CD4-positive, alpha-beta T cell (primary cell): ENCODE measurements at regions not wholly inside any gene's neighbourhood (a gene's known extent, or its start where the extent isn't known, plus 50 kb on each side); places are given as distances from the start of the nearest gene placed in this dataset.
"Not testable (repeated sequence)": the region's sequence is repeated elsewhere in the genome, so short reads cannot be mapped to it uniquely, and the experiment has no call there.

Source experiments
- ATAC-seq: fragments of 200-7000 bp; cut with Tn5 transposase; one replicate; pipeline ENCODE4 v1.10.0; 2022; ENCODE audit warnings: mild to moderate bottlenecking; ENCODE audit not compliant: poor library complexity
- CTCF ChIA-PET: fragments of 350-600 bp; sonication (Branson Sonifier 250); formaldehyde crosslinking; loops from one replicate; lab custom pipeline; 2021; ENCODE audit warnings: antibody characterized with exemption, inconsistent platforms; lab: Charles Lee
- POLR2A ChIA-PET: fragments of 350-600 bp; sonication (Branson Sonifier 250); formaldehyde crosslinking; loops from one replicate; lab custom pipeline; 2021; ENCODE audit warnings: antibody characterized with exemption, inconsistent platforms; lab: Charles Lee
- DNase-seq, 14 experiments: peaks; one replicate each; pipeline ENCODE4 v3.0.0-alpha.2; 2013 to 2020; ENCODE audit warnings: mixed read lengths in 2 of 14
- H3K27ac ChIP-seq, 2 donors: one replicate each; pipeline versions ENCODE4 v1.5.1 to v1.7.0; 2013; ENCODE audit warnings: low read length in 2 of 2, low read depth in 1 of 2, mild to moderate bottlenecking in 1 of 2
- H3K27me3 ChIP-seq, 2 experiments: 1 replicate in 1 of 2; 2 replicates in 1 of 2; pipeline versions ENCODE4 v1.6.1 to v1.7.0; 2013; ENCODE audit warnings: low read length in 2 of 2, control low read depth in 1 of 2, mild to moderate bottlenecking in 1 of 2, moderate library complexity in 1 of 2; ENCODE audit not compliant: insufficient read depth in 2 of 2, control insufficient read depth in 1 of 2
- H3K36me3 ChIP-seq: one replicate; pipeline ENCODE4 v1.6.1; 2013; ENCODE audit warnings: low read length, control low read depth; ENCODE audit not compliant: insufficient read depth
- H3K4me1 ChIP-seq: one replicate; pipeline ENCODE4 v1.6.1; 2013; ENCODE audit warnings: low read length, control low read depth; ENCODE audit not compliant: insufficient read depth
- H3K4me3 ChIP-seq: one replicate; pipeline ENCODE4 v1.5.1; 2013; ENCODE audit warnings: mild to moderate bottlenecking, low read length, moderate library complexity
- H3K9me3 ChIP-seq, 2 experiments: 1 replicate in 1 of 2; 2 replicates in 1 of 2; pipeline versions ENCODE4 v1.6.1 to v1.7.0; 2013; ENCODE audit warnings: low read length in 2 of 2, mild to moderate bottlenecking in 2 of 2, control low read depth in 1 of 2, moderate library complexity in 1 of 2; ENCODE audit not compliant: control insufficient read depth in 1 of 2, insufficient read depth in 1 of 2
- H3K27ac Mint-ChIP-seq: one replicate; pipeline ENCODE4 v1.8.0; 2020; ENCODE audit warnings: mixed read lengths
- H3K27me3 Mint-ChIP-seq: one replicate; pipeline ENCODE4 v1.8.0; 2021; ENCODE audit warnings: mixed read lengths
- H3K36me3 Mint-ChIP-seq: one replicate; pipeline ENCODE4 v1.8.0; 2021; ENCODE audit warnings: low read depth, mixed read lengths
- H3K4me1 Mint-ChIP-seq: one replicate; pipeline ENCODE4 v1.8.0; 2021; ENCODE audit warnings: low read depth, mixed read lengths
- H3K4me3 Mint-ChIP-seq: one replicate; pipeline ENCODE4 v1.8.0; 2020; ENCODE audit warnings: mild to moderate bottlenecking, mixed read lengths
- H3K9me3 Mint-ChIP-seq: one replicate; pipeline ENCODE4 v1.8.0; 2020; ENCODE audit warnings: mixed read lengths
- CTCF ChIP-seq: fragments of 200-600 bp; IDR thresholded peaks from one replicate; pipeline ENCODE4 v1.8.0; 2022; ENCODE audit warnings: antibody characterized with exemption, mild to moderate bottlenecking
- intact Hi-C, 2 experiments: fragments of 100-400 bp; cut with DNase I in 1 of 2; cut with micrococcal nuclease in 1 of 2; formaldehyde crosslinking; loops; one replicate each; pipeline versions ENCODE4 v1.15.1 to v1.9.0; 2023 to 2025; cut with DNase I, micrococcal nuclease

GRCh38 chr6:97508646-97509045, 225.6 kb upstream of the MMS22L start:
- POLR2A ChIA-PET, result interaction anchor here (0.6 kb wide), 1 partner anchor 9 kb away, joined by 3 read pairs; no protein-coding TSS in a partner anchor
- Mint-ChIP-seq H3K9me3 (no peaks in the 10 kb centered on the region), H3K27me3 (peaks cover 16% of the 10 kb centered on the region), H3K4me3 (no peak overlapping the region), H3K27ac (no peak overlapping the region), H3K36me3 (no peaks in the 10 kb centered on the region), H3K4me1 (no peaks in the 10 kb centered on the region)
- no peak for TF ChIP-seq CTCF
- Histone ChIP-seq H3K4me3 (no peak overlapping the region), H3K27me3 (peaks cover 0 to 5% of the 10 kb centered on the region in 2 experiments), H3K4me1 (no peaks in the 10 kb centered on the region), H3K36me3 (no peaks in the 10 kb centered on the region), H3K27ac (no peak overlapping the region), H3K9me3 (no peaks in the 10 kb centered on the region)
- no peak for ATAC-seq
- CTCF ChIA-PET, result no interaction called here
- no peak for DNase-seq
- intact Hi-C loops, result no loop called here

DNA sequence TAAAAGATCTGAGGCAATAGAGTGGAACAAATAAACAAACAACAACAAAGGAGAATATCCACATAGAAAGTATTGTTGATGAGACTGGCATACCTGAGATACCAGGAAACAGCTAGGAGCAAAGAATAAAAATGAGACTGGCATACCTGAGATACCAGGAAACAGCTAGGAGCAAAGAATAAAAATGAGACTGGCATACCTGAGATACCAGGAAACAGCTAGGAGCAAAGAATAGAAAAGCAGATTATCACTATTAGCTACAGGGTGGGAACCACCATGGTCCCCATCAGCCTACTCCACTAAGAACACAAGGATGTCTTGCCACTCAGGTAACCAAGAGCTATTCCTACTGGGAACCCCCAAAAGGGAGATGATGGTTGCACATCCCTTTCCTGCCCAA, 230.2 kb upstream of the MMS22L start:
- H3K4me1 Mint-ChIP-seq, H3K27ac Mint-ChIP-seq, POLR2A ChIA-PET, intact Hi-C loops, H3K27ac ChIP-seq, H3K9me3 Mint-ChIP-seq, H3K27me3 ChIP-seq, H3K4me1 ChIP-seq, DNase-seq, CTCF ChIA-PET, H3K36me3 ChIP-seq, ATAC-seq, H3K4me3 Mint-ChIP-seq, H3K36me3 Mint-ChIP-seq, H3K9me3 ChIP-seq, H3K4me3 ChIP-seq: not testable (repeated sequence)
- peaks cover 26% of the 10 kb centered on the region for H3K27me3 Mint-ChIP-seq

GRCh38 chr6:97524811-97525210, 241.8 kb upstream of the MMS22L start:
- ChIA-PET CTCF (no interaction called here), POLR2A (no interaction called here)
- intact Hi-C loops, result no loop called here
- TF ChIP-seq CTCF, result no peak
- no peaks in the 10 kb centered on the region for H3K4me1 Mint-ChIP-seq
- H3K9me3 ChIP-seq, result no peaks in the 10 kb centered on the region
- H3K36me3 ChIP-seq, result no peaks in the 10 kb centered on the region
- no peak overlapping the region for H3K27ac Mint-ChIP-seq
- no peaks in the 10 kb centered on the region for H3K27me3 Mint-ChIP-seq
- H3K27ac ChIP-seq, result no peak overlapping the region
- no peaks in the 10 kb centered on the region for H3K9me3 Mint-ChIP-seq
- H3K4me1 ChIP-seq, result no peaks in the 10 kb centered on the region
- H3K4me3 ChIP-seq, result no peak overlapping the region
- H3K27me3 ChIP-seq, result no peaks in the 10 kb centered on the region
- no peak for ATAC-seq
- no peak for DNase-seq
- no peak overlapping the region for H3K4me3 Mint-ChIP-seq
- no peaks in the 10 kb centered on the region for H3K36me3 Mint-ChIP-seq

- H3K27me3 ChIP-seq, result no peaks in the 10 kb centered on the region
- no peaks in the 10 kb centered on the region for H3K36me3 ChIP-seq
- Mint-ChIP-seq H3K27me3 (no peaks in the 10 kb centered on the region), H3K4me1 (no peaks in the 10 kb centered on the region), H3K9me3 (no peaks in the 10 kb centered on the region), H3K27ac (no peak overlapping the region), H3K4me3 (no peak overlapping the region), H3K36me3 (no peaks in the 10 kb centered on the region)
- H3K4me3 ChIP-seq, result no peak overlapping the region
- no peak overlapping the region for H3K27ac ChIP-seq
- ChIA-PET POLR2A (no interaction called here), CTCF (no interaction called here)
- DNase-seq (no peak), ATAC-seq (no peak)
- no peaks in the 10 kb centered on the region for H3K9me3 ChIP-seq
- no peak for TF ChIP-seq CTCF
- H3K4me1 ChIP-seq, result no peaks in the 10 kb centered on the region
- intact Hi-C loops, result no loop called here
Observed at GRCh38 chr6:97535800-97536199, 252.8 kb upstream of the MMS22L start.
